ENCODE measurements at regions not wholly inside any gene's neighbourhood (a gene's known extent, or its start where the extent isn't known, plus 50 kb on each side); places are given as distances from the start of the nearest gene placed in this dataset.

- ATAC-seq (replicated peaks in 1 of 2) = no peak
Measured at GRCh38 chr3:193773266-193774220, 180.5 kb downstream of the OPA1 start.

GRCh38 chr3:193774272-193774915 lies 181.4 kb downstream of the OPA1 start:
- Mint-ChIP-seq H3K36me3 (ENCODE audit: insufficient read depth in 2 of 2) (no peaks in the 10 kb centered on the region), H3K9me3 (no peaks in the 10 kb centered on the region), H3K4me1 (ENCODE audit: low read depth) (peaks cover 6% of the 10 kb centered on the region), H3K27ac (no peak overlapping the region), H3K4me3 (no peak overlapping the region), H3K27me3 (ENCODE audit: low read depth) (peaks cover 9% of the 10 kb centered on the region)
- no peak for ATAC-seq (replicated peaks in 1 of 2)
- no peak for DNase-seq

More at GRCh38 chr3:193773266-193774220, 180.5 kb downstream of the OPA1 start:
- DNase-seq = no peak
- no peak overlapping the region for H3K27ac Mint-ChIP-seq
- H3K27me3 Mint-ChIP-seq (ENCODE audit: low read depth) = peaks cover under 1% of the 10 kb centered on the region
- H3K4me3 Mint-ChIP-seq = no peak overlapping the region
- peaks cover 11% of the 10 kb centered on the region for H3K4me1 Mint-ChIP-seq (ENCODE audit: low read depth)
- no peaks in the 10 kb centered on the region for H3K36me3 Mint-ChIP-seq (ENCODE audit: insufficient read depth in 2 of 2)
- no peaks in the 10 kb centered on the region for H3K9me3 Mint-ChIP-seq

DNA sequence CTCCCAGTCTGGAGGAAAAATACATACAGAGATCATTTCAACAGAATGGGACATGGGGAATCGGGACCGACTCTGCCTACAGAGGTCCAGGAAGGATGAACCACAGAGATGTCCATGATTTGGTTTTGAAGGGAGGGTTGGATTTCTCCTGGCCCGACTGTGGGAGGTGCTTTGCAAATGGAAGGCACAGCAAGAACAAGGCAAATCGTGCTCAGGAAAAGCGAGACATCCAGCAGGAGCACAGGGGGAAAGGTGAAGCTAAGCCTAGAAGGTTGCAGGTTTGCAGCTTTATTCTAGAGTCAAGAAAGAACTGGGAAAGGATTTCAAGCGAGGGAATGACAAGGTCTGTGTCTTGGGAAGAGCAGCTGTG lies 181.9 kb downstream of the OPA1 start:
- Mint-ChIP-seq H3K4me1 (ENCODE audit: low read depth) (peaks cover 6% of the 10 kb centered on the region), H3K9me3 (no peaks in the 10 kb centered on the region), H3K27me3 (ENCODE audit: low read depth) (peaks cover 14% of the 10 kb centered on the region), H3K36me3 (ENCODE audit: insufficient read depth in 2 of 2) (no peaks in the 10 kb centered on the region), H3K4me3 (no peak overlapping the region), H3K27ac (no peak overlapping the region)
- ATAC-seq (replicated peaks in 1 of 2) (no peak), DNase-seq (no peak)

GRCh38 chr3:193775421-193776077 lies 182.5 kb downstream of the OPA1 start:
- no peak for DNase-seq
- H3K36me3 Mint-ChIP-seq (ENCODE audit: insufficient read depth in 2 of 2) = no peaks in the 10 kb centered on the region

GRCh38 chr3:193776626-193777358 lies 183.8 kb downstream of the OPA1 start:
- DNase-seq (peak in 1 of 2 donors; percentile 6), ATAC-seq (replicated peaks in 1 of 2) (no peak)
- Mint-ChIP-seq H3K36me3 (ENCODE audit: insufficient read depth in 2 of 2) (no peaks in the 10 kb centered on the region), H3K9me3 (no peaks in the 10 kb centered on the region), H3K4me3 (no peak overlapping the region), H3K27me3 (ENCODE audit: low read depth) (peaks cover 25% of the 10 kb centered on the region), H3K27ac (no peak overlapping the region), H3K4me1 (ENCODE audit: low read depth) (peaks cover 12% of the 10 kb centered on the region)

More at GRCh38 chr3:193775421-193776077, 182.5 kb downstream of the OPA1 start:
- peaks cover 20% of the 10 kb centered on the region for H3K27me3 Mint-ChIP-seq (ENCODE audit: low read depth)
- no peak for ATAC-seq (replicated peaks in 1 of 2)
- H3K4me1 Mint-ChIP-seq (ENCODE audit: low read depth) = peaks cover 7% of the 10 kb centered on the region
- no peaks in the 10 kb centered on the region for H3K9me3 Mint-ChIP-seq
- no peak overlapping the region for H3K4me3 Mint-ChIP-seq
- H3K27ac Mint-ChIP-seq = no peak overlapping the region

GRCh38 chr3:193777524-193777923 lies 184.5 kb downstream of the OPA1 start:
- Mint-ChIP-seq H3K4me1 (ENCODE audit: low read depth) (peaks cover 12% of the 10 kb centered on the region), H3K27me3 (ENCODE audit: low read depth) (peaks cover 25% of the 10 kb centered on the region), H3K9me3 (no peaks in the 10 kb centered on the region), H3K27ac (no peak overlapping the region), H3K36me3 (ENCODE audit: insufficient read depth in 2 of 2) (no peaks in the 10 kb centered on the region), H3K4me3 (no peak overlapping the region)
- DNase-seq (no peak), ATAC-seq (replicated peaks in 1 of 2) (no peak)

DNA sequence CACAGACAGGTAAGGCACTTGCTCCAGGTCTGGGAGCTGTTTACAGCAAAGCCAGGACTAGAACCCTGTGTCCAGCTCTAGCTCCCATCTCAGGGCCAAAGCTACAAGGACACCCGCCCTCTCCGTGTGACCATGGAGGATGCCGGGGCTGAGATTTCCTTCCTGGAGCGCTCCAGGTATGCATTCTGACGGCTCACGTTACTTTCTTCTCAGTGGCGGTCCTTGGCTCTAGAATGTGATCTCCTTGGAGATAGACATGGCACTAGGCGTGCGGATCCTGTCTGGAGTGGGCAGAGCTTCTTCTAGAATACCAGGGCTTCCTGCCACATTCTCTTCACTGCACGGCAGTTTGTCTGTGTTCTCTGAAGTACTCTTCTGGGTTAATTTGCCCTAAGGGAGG lies 185.7 kb downstream of the OPA1 start:
- no peaks in the 10 kb centered on the region for H3K36me3 Mint-ChIP-seq (ENCODE audit: insufficient read depth in 2 of 2)
- H3K4me3 Mint-ChIP-seq = no peak overlapping the region
- ATAC-seq (replicated peaks in 1 of 2) (no peak), DNase-seq (no peak)
- no peak overlapping the region for H3K27ac Mint-ChIP-seq
- H3K27me3 Mint-ChIP-seq (ENCODE audit: low read depth) = peaks cover 33% of the 10 kb centered on the region
- no peaks in the 10 kb centered on the region for H3K9me3 Mint-ChIP-seq
- H3K4me1 Mint-ChIP-seq (ENCODE audit: low read depth) = peaks cover 12% of the 10 kb centered on the region

GRCh38 chr3:193779933-193780332 lies 186.9 kb downstream of the OPA1 start:
- H3K4me3 Mint-ChIP-seq = no peak overlapping the region
- H3K27ac Mint-ChIP-seq = no peak overlapping the region
- no peaks in the 10 kb centered on the region for H3K9me3 Mint-ChIP-seq
- H3K27me3 Mint-ChIP-seq (ENCODE audit: low read depth) = peaks cover 38% of the 10 kb centered on the region
- no peaks in the 10 kb centered on the region for H3K36me3 Mint-ChIP-seq (ENCODE audit: insufficient read depth in 2 of 2)
- no peak for DNase-seq
- no peak for ATAC-seq (replicated peaks in 1 of 2)
- peaks cover 12% of the 10 kb centered on the region for H3K4me1 Mint-ChIP-seq (ENCODE audit: low read depth)

GRCh38 chr3:193780397-193780796 lies 187.4 kb downstream of the OPA1 start:
- H3K36me3 Mint-ChIP-seq (ENCODE audit: insufficient read depth in 2 of 2) = no peaks in the 10 kb centered on the region
- no peak overlapping the region for H3K27ac Mint-ChIP-seq
- H3K9me3 Mint-ChIP-seq = no peaks in the 10 kb centered on the region
- H3K4me3 Mint-ChIP-seq = no peak overlapping the region
- peaks cover 43% of the 10 kb centered on the region for H3K27me3 Mint-ChIP-seq (ENCODE audit: low read depth)
- ATAC-seq (replicated peaks in 1 of 2) = no peak
- no peak for DNase-seq
- H3K4me1 Mint-ChIP-seq (ENCODE audit: low read depth) = peaks cover 12% of the 10 kb centered on the region

DNA sequence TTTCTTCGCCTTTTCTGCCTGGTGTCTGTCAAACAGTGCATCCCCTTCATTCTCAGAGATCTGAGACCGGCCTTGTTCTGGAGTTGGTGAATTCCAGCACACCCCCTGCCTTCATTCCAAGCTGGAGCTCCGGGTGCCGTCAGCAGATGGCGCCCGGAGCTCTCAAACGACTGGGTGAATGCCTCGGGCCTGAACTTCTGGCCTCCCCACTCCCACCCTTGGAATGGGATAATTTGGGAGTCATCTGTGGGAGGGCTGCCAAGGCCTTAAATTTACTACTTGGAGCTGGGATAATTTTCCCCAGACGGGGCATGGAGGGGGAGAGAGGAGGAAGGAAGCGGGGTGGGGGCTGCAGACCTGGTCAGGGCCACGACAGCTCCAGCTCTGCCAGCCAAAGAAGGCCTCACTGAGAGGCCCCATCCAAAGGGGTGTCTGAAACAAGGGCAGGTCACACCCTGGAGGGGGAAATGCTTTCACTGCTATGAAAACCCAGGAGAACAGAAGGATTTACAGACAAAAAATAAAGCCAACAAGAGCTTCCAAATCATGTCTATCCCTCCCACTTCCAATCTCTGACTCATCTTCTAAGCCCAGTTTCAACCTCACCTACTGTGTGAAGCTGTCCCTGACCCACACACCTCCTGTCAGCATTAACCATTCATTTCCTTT lies 187.9 kb downstream of the OPA1 start:
- ATAC-seq (replicated peaks in 1 of 2) = peak in 1 of 2 donors; percentile 40
- H3K27me3 Mint-ChIP-seq (ENCODE audit: low read depth) = peaks cover 46% of the 10 kb centered on the region
- H3K27ac Mint-ChIP-seq = no peak overlapping the region
- H3K36me3 Mint-ChIP-seq (ENCODE audit: insufficient read depth in 2 of 2) = no peaks in the 10 kb centered on the region
- peak; percentile 12 to 26 for DNase-seq
- H3K9me3 Mint-ChIP-seq = no peaks in the 10 kb centered on the region
- H3K4me3 Mint-ChIP-seq = no peak overlapping the region
- peaks cover 12% of the 10 kb centered on the region for H3K4me1 Mint-ChIP-seq (ENCODE audit: low read depth)

DNA sequence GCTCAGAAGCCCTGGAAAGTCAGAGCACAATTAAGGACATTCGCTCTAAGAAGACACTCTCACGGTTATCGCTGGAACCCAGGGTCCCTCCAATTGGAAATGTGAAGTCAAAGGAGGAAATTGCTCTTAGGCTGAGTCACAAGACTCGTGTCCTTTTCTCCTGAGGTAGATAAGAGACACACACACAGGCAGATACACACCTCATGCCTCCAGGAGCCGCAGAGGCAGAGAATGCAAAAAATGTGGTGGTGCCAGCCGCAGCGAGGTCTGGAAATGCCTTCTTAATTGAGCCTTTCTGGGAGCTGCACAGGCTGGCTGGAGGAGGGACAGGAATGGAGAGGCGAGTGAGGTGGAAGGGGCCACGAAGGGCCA lies 189.3 kb downstream of the OPA1 start:
- no peak overlapping the region for H3K4me3 Mint-ChIP-seq
- no peak for ATAC-seq (replicated peaks in 1 of 2)
- H3K27me3 Mint-ChIP-seq (ENCODE audit: low read depth) = peaks cover 58% of the 10 kb centered on the region
- H3K36me3 Mint-ChIP-seq (ENCODE audit: insufficient read depth in 2 of 2) = no peaks in the 10 kb centered on the region
- H3K9me3 Mint-ChIP-seq = no peaks in the 10 kb centered on the region
- no peak for DNase-seq
- peaks cover 7% of the 10 kb centered on the region for H3K4me1 Mint-ChIP-seq (ENCODE audit: low read depth)
- no peak overlapping the region for H3K27ac Mint-ChIP-seq

GRCh38 chr3:193782747-193783146 lies 189.7 kb downstream of the OPA1 start:
- ATAC-seq (replicated peaks in 1 of 2) (no peak), DNase-seq (no peak)
- H3K9me3 Mint-ChIP-seq = no peaks in the 10 kb centered on the region
- H3K27ac Mint-ChIP-seq = no peak overlapping the region
- peaks cover 58% of the 10 kb centered on the region for H3K27me3 Mint-ChIP-seq (ENCODE audit: low read depth)
- no peak overlapping the region for H3K4me3 Mint-ChIP-seq
- H3K4me1 Mint-ChIP-seq (ENCODE audit: low read depth) = peaks cover 7% of the 10 kb centered on the region
- no peaks in the 10 kb centered on the region for H3K36me3 Mint-ChIP-seq (ENCODE audit: insufficient read depth in 2 of 2)

Measured in activated T-cell treated with anti-CD3 and anti-CD28 coated beads, Interleukin-2, amount 50 U/mL, for 72 hours (primary cell).